AG04449 (cell line): ENCODE measurements at regions not wholly inside any gene's neighbourhood (a gene's known extent, or its start where the extent isn't known, plus 50 kb on each side); places are given as distances from the start of the nearest gene placed in this dataset.

Experiments
- CTCF ChIA-PET: fragments of 350-600 bp; formaldehyde crosslinking; extraction: SDS; loops from one replicate; lab custom pipeline; 2021; ENCODE audit warnings: antibody characterized with exemption; lab: Yijun Ruan, JAX
- POLR2A ChIA-PET: fragments of 400-600, 350-600 bp; formaldehyde crosslinking; extraction: SDS; loops from one replicate; lab custom pipeline; 2020; ENCODE audit warnings: antibody characterized with exemption, inconsistent platforms; lab: Yijun Ruan, JAX
- DNase-seq: peaks from one replicate; pipeline ENCODE4 v3.0.0-alpha.2; 2010; ENCODE audit warnings: low read depth, low spot score
- H3K4me3 ChIP-seq: 2 replicates; pipeline ENCODE4 v1.5.1; 2011; ENCODE audit warnings: low read depth, mild to moderate bottlenecking, control low read depth, low read length
- TF ChIP-seq, protein P1 (sequence below): IDR thresholded peaks from one replicate; pipeline ENCODE4 v1.5.1; 2011; ENCODE audit warnings: mild to moderate bottlenecking, moderate library complexity, low read length, control low read depth, inconsistent platforms; ENCODE audit not compliant: insufficient read depth; ENCODE audit errors: missing control alignments

- DNase-seq: no peak
- TF ChIP-seq, protein P1, sequence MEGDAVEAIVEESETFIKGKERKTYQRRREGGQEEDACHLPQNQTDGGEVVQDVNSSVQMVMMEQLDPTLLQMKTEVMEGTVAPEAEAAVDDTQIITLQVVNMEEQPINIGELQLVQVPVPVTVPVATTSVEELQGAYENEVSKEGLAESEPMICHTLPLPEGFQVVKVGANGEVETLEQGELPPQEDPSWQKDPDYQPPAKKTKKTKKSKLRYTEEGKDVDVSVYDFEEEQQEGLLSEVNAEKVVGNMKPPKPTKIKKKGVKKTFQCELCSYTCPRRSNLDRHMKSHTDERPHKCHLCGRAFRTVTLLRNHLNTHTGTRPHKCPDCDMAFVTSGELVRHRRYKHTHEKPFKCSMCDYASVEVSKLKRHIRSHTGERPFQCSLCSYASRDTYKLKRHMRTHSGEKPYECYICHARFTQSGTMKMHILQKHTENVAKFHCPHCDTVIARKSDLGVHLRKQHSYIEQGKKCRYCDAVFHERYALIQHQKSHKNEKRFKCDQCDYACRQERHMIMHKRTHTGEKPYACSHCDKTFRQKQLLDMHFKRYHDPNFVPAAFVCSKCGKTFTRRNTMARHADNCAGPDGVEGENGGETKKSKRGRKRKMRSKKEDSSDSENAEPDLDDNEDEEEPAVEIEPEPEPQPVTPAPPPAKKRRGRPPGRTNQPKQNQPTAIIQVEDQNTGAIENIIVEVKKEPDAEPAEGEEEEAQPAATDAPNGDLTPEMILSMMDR: no peak
- H3K4me3 ChIP-seq: no peak overlapping the region
- POLR2A ChIA-PET: no interaction called here
- CTCF ChIA-PET: no interaction called here
Observed at GRCh38 chr20:10792291-10792690, 118.5 kb upstream of the JAG1 start.

- TF ChIP-seq, protein P1: no peak
- ChIA-PET CTCF (no interaction called here), POLR2A (no interaction called here)
- DNase-seq: no peak
- no peak overlapping the region for H3K4me3 ChIP-seq
Observed at GRCh38 chr20:10793766-10794165, 120.0 kb upstream of the JAG1 start.

DNA sequence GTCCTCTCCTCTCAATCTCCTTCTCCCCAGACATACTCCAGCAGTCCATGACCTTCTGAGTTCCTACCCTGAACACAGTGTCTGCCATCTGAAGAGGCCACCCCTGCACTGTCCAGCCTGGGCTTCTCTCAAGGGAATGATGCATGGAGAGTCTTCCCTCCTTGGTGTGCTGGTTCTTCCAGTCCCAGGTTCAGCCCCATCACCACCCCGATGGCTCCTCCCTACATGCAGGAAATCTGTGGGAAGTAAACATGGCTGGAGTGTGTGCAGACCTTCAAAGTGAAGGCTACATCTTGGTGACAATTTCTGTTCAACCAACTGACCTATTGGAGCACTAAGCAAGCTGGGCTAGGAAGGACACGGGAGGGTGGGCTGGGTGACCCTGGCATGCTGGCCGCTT lies 121.0 kb upstream of the JAG1 start:
- POLR2A ChIA-PET: no interaction called here

GRCh38 chr20:10795286-10796026 lies 121.7 kb upstream of the JAG1 start:
- POLR2A ChIA-PET: no interaction called here

More for the DNA sequence above, 121.0 kb upstream of the JAG1 start:
- DNase-seq: no peak
- CTCF ChIA-PET: no interaction called here
- no peak overlapping the region for H3K4me3 ChIP-seq
- TF ChIP-seq, protein P1: no peak

DNA sequence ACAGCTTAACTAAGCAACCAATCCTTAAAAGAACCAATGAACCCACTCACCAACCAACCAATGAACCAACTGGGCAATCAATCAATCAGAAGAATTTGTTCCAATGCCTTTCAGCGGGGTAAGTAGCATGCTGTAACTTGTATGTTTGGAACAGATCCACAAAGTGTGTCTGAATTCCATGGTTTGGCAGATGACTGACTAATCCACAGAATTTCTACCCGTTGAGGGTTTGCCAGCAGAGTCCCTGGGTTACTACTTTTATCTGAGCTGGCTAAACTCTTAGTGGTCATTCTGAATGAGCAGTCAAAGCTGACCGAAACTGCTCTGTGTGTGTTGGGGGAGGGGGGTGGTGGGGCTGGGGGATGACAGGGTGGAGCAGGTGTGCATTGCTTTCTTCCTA lies 125.0 kb upstream of the JAG1 start:
- TF ChIP-seq, protein P1: no peak
- DNase-seq: no peak
- POLR2A ChIA-PET: no interaction called here
- CTCF ChIA-PET: no interaction called here
- no peak overlapping the region for H3K4me3 ChIP-seq

More at GRCh38 chr20:10795286-10796026, 121.7 kb upstream of the JAG1 start:
- TF ChIP-seq, protein P1: no peak
- no peak for DNase-seq
- H3K4me3 ChIP-seq: no peak overlapping the region
- CTCF ChIA-PET: no interaction called here

- ChIA-PET POLR2A (no interaction called here), CTCF (no interaction called here)
- TF ChIP-seq, protein P1: no peak
- DNase-seq: no peak
- no peak overlapping the region for H3K4me3 ChIP-seq
Observed at GRCh38 chr20:10799735-10800134, 125.9 kb upstream of the JAG1 start.
